Keratinocyte (primary cell): ENCODE measurements at regions not wholly inside any gene's neighbourhood (a gene's known extent, or its start where the extent isn't known, plus 50 kb on each side); places are given as distances from the start of the nearest gene placed in this dataset.

Experiments
- CTCF ChIP-seq, 3 experiments: IDR thresholded peaks in 1 of 3; conservative IDR thresholded peaks in 1 of 3; optimal IDR thresholded peaks in 1 of 3; 2 replicates in 2 of 3; 3 replicates in 1 of 3; pipeline versions ENCODE3 to v1.5.1; 2011; ENCODE audit warnings: low read length in 3 of 3, mild to moderate bottlenecking in 3 of 3, moderate library complexity in 2 of 3, control low read depth in 1 of 3, inconsistent platforms in 1 of 3; ENCODE audit not compliant: insufficient read depth in 2 of 3; ENCODE audit errors: extremely low read depth in 1 of 3
- EZH2 ChIP-seq: IDR thresholded peaks from one replicate; pipeline ENCODE4 v1.6.1; 2012; ENCODE audit warnings: inconsistent platforms, mild to moderate bottlenecking, low read length, moderate library complexity

GRCh38 chr5:112641515-112642110, 96.1 kb upstream of the APC start:
- no peak for TF ChIP-seq CTCF (optimal IDR thresholded peaks at IDR 0.05 in 1 of 3, IDR thresholded peaks at IDR 0.05 in 1 of 3, conservative IDR thresholded peaks at IDR 0.05 in 1 of 3; ENCODE audit: extremely low read depth in 1 of 3, insufficient read depth in 2 of 3, low read length in 3 of 3)
- TF ChIP-seq EZH2 = no peak
